SK-N-SH (cell line): ENCODE measurements at regions not wholly inside any gene's neighbourhood (a gene's known extent, or its start where the extent isn't known, plus 50 kb on each side); places are given as distances from the start of the nearest gene placed in this dataset.

Experiments
- CTCF ChIA-PET: fragments of 300-600, 350-600 bp; formaldehyde crosslinking; extraction: SDS; loops from one replicate; lab custom pipeline; 2021; lab: Yijun Ruan, JAX
- POLR2A ChIA-PET: fragments of 350-600 bp; sonication (Branson Sonifier 250); formaldehyde crosslinking; extraction: SDS; loops from one replicate; lab custom pipeline; 2020; ENCODE audit warnings: antibody characterized with exemption, inconsistent platforms; lab: Yijun Ruan, JAX
- DNase-seq: peaks from one replicate; pipeline ENCODE4 v3.0.0; 2012
- H2AFZ ChIP-seq: fragments of 200-600 bp; sonication (generic); 2 replicates; pipeline ENCODE4 v1.8.1; 2016; ENCODE audit warnings: antibody characterized with exemption, mild to moderate bottlenecking, low read depth
- H3F3A ChIP-seq: fragments of 200-600 bp; sonication (generic); replicated peaks from 2 replicates; pipeline ENCODE3; 2016; ENCODE audit warnings: antibody characterized with exemption, mild to moderate bottlenecking; ENCODE audit not compliant: insufficient read depth
- H3K27ac ChIP-seq, 2 experiments: fragments of 200-500 bp in 1 of 2; fragments of 200-600 bp in 1 of 2; sonication (Bioruptor generic) in 1 of 2; sonication (generic), shearing (Covaris generic) in 1 of 2; 2 replicates each; pipeline versions ENCODE4 v1.5.1 to v1.6.1; 2014 to 2016; ENCODE audit warnings: low read depth in 2 of 2, inconsistent platforms in 1 of 2, low read length in 1 of 2, mild to moderate bottlenecking in 1 of 2, mixed read lengths in 1 of 2
- H3K27me3 ChIP-seq: fragments of 200-600 bp; sonication (generic), shearing (Covaris generic); 2 replicates; pipeline ENCODE4 v1.6.1; 2016; ENCODE audit warnings: mixed run types; ENCODE audit not compliant: insufficient read depth
- H3K36me3 ChIP-seq, 2 experiments: fragments of 200-500 bp in 1 of 2; fragments of 200-600 bp in 1 of 2; sonication (Bioruptor generic) in 1 of 2; sonication (generic) in 1 of 2; replicated peaks in 1 of 2; 2 replicates each; pipeline versions ENCODE3 to v1.5.1; 2014 to 2016; ENCODE audit warnings: low read length in 1 of 2, mild to moderate bottlenecking in 1 of 2; ENCODE audit not compliant: insufficient read depth in 2 of 2, control insufficient read depth in 1 of 2
- H3K4me1 ChIP-seq, 2 experiments: fragments of 200-500 bp in 1 of 2; fragments of 200-600 bp in 1 of 2; sonication (Bioruptor generic) in 1 of 2; sonication (generic), shearing (Covaris generic) in 1 of 2; 2 replicates each; pipeline versions ENCODE4 v1.5.1 to v1.6.1; 2014 to 2016; ENCODE audit warnings: low read depth in 1 of 2, low read length in 1 of 2, mixed run types in 1 of 2; ENCODE audit not compliant: insufficient read depth in 2 of 2, control insufficient read depth in 1 of 2
- H3K4me2 ChIP-seq: fragments of 200-600 bp; sonication (generic), shearing (Covaris generic); 2 replicates; pipeline ENCODE4 v1.6.1; 2017; ENCODE audit warnings: mixed run types
- H3K4me3 ChIP-seq, 2 experiments: fragments of 200-500 bp in 1 of 2; fragments of 200-600 bp in 1 of 2; sonication (Bioruptor generic) in 1 of 2; sonication (generic), shearing (Covaris generic) in 1 of 2; 2 replicates each; pipeline versions ENCODE4 v1.5.1 to v1.8.1; 2014 to 2016; ENCODE audit warnings: low read depth in 2 of 2, inconsistent platforms in 1 of 2, low read length in 1 of 2, mild to moderate bottlenecking in 1 of 2, mixed read lengths in 1 of 2, moderate library complexity in 1 of 2
- H3K79me2 ChIP-seq: fragments of 200-600 bp; sonication (generic); 2 replicates; pipeline ENCODE4 v1.8.1; 2017; ENCODE audit warnings: mild to moderate bottlenecking; ENCODE audit not compliant: insufficient read depth
- H3K9ac ChIP-seq: fragments of 200-600 bp; sonication (generic); 2 replicates; pipeline ENCODE4 v1.6.1; 2017; ENCODE audit warnings: mixed run types
- H3K9me2 ChIP-seq: fragments of 200-600 bp; sonication (generic); 2 replicates; pipeline ENCODE4 v1.6.1; 2017; ENCODE audit warnings: mixed run types
- H3K9me3 ChIP-seq: fragments of 200-600 bp; sonication (generic); 2 replicates; pipeline ENCODE4 v1.6.1; 2017; ENCODE audit warnings: mixed run types, mild to moderate bottlenecking, moderate library complexity
- H4K20me1 ChIP-seq: fragments of 200-600 bp; sonication (generic); 2 replicates; pipeline ENCODE4 v1.6.1; 2017; ENCODE audit warnings: mild to moderate bottlenecking, mixed run types; ENCODE audit not compliant: insufficient read depth
- EP300 ChIP-seq, 2 experiments: IDR thresholded peaks; 2 replicates each; pipeline versions ENCODE4 v1.4.0 to v1.6.1; 2012; ENCODE audit warnings: borderline replicate concordance in 1 of 2, low read depth in 1 of 2, low read length in 1 of 2
- FOXJ3 ChIP-seq: sonication (generic); formaldehyde crosslinking; IDR thresholded peaks from 2 replicates; pipeline ENCODE4 v1.5.1; 2020; ENCODE audit warnings: mild to moderate bottlenecking, missing genetic modification reagents
- GATA2 ChIP-seq: sonication (generic); formaldehyde crosslinking; IDR thresholded peaks from 2 replicates; pipeline ENCODE4 v1.5.0; 2020; ENCODE audit warnings: mild to moderate bottlenecking, missing genetic modification reagents
- JUND ChIP-seq: IDR thresholded peaks from 2 replicates; pipeline ENCODE4 v1.4.0; 2012
- MEF2A ChIP-seq: IDR thresholded peaks from 2 replicates; pipeline ENCODE4 v1.4.0; 2012; ENCODE audit warnings: low read depth, borderline replicate concordance
- MXI1 ChIP-seq: IDR thresholded peaks from 2 replicates; pipeline ENCODE4 v1.6.1; 2012; ENCODE audit warnings: mild to moderate bottlenecking, low read depth, low read length, improper control_type of control experiment
- NFIC ChIP-seq: IDR thresholded peaks from 2 replicates; pipeline ENCODE4 v1.4.0; 2012; ENCODE audit warnings: borderline replicate concordance
- NRF1 ChIP-seq: IDR thresholded peaks from 2 replicates; pipeline ENCODE4 v1.6.1; 2012; ENCODE audit warnings: low read depth, mild to moderate bottlenecking, low read length
- RAD21 ChIP-seq: IDR thresholded peaks from 2 replicates; pipeline ENCODE4 v1.6.1; 2012; ENCODE audit warnings: mild to moderate bottlenecking, low read length
- RFX5 ChIP-seq: IDR thresholded peaks from 2 replicates; pipeline ENCODE4 v1.6.1; 2012; ENCODE audit warnings: mild to moderate bottlenecking, improper control_type of control experiment, low read length
- SIN3A ChIP-seq: IDR thresholded peaks from 2 replicates; pipeline ENCODE4 v1.6.1; 2012; ENCODE audit warnings: low read depth, mild to moderate bottlenecking, low read length, moderate library complexity, borderline replicate concordance
- SMC3 ChIP-seq: IDR thresholded peaks from 2 replicates; pipeline ENCODE4 v1.6.1; 2012; ENCODE audit warnings: low read depth, low read length, improper control_type of control experiment
- WGBS: methylation state at CpG from one replicate; pipeline ENCODE4 v1.1.6; 2017; ENCODE audit warnings: low lambda C conversion rate; 5-methylcytosine and 5-hydroxymethylcytosine counted together
- TF ChIP-seq, protein P1 (sequence below): IDR thresholded peaks from 2 replicates; pipeline ENCODE4; 2012
- TF ChIP-seq, protein P2 (sequence below): fragments of 150-350 bp; IDR thresholded peaks from 2 replicates; pipeline ENCODE4 v1.6.1; 2017; ENCODE audit warnings: antibody characterized with exemption, low read length, low read depth, borderline replicate concordance
- TF ChIP-seq, protein P3 (sequence below): IDR thresholded peaks from 2 replicates; pipeline ENCODE4 v1.4.0; 2012; ENCODE audit warnings: low read depth, borderline replicate concordance
- TF ChIP-seq, protein P4 (sequence below): fragments of 200-600 bp; sonication (generic); IDR thresholded peaks from 2 replicates; pipeline ENCODE4 v1.6.1; 2017; ENCODE audit warnings: antibody characterized with exemption, mild to moderate bottlenecking, moderate library complexity

- 100% methylated on average over 2 of the region's 2 CpGs for WGBS
- Histone ChIP-seq H2AFZ (no peak overlapping the region), H3K9me3 (no peaks in the 10 kb centered on the region), H3K4me2 (no peak overlapping the region), H3K27me3 (no peaks in the 10 kb centered on the region), H3F3A (peaks cover 10% of the 10 kb centered on the region), H3K27ac (no peak overlapping the region), H3K36me3 (no peaks in the 10 kb centered on the region), H3K9ac (no peak overlapping the region), H3K4me1 (peaks cover 0 to 4% of the 10 kb centered on the region in 2 experiments; a peak in 2 of 4 replicates), H3K9me2 (no peaks in the 10 kb centered on the region), H4K20me1 (no peaks in the 10 kb centered on the region), H3K4me3 (no peak overlapping the region), H3K79me2 (no peaks in the 10 kb centered on the region)
- TF ChIP-seq, protein P1, sequence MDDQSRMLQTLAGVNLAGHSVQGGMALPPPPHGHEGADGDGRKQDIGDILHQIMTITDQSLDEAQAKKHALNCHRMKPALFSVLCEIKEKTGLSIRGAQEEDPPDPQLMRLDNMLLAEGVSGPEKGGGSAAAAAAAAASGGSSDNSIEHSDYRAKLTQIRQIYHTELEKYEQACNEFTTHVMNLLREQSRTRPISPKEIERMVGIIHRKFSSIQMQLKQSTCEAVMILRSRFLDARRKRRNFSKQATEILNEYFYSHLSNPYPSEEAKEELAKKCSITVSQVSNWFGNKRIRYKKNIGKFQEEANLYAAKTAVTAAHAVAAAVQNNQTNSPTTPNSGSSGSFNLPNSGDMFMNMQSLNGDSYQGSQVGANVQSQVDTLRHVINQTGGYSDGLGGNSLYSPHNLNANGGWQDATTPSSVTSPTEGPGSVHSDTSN, result no peak
- TF ChIP-seq JUND (no peak), GATA2 (no peak), RAD21 (no peak), EP300 (IDR thresholded peaks at IDR 0.05; ENCODE audit: borderline replicate concordance in 1 of 2, low read depth in 1 of 2, low read length in 1 of 2) (no peak), MEF2A (no peak), RFX5 (no peak), NFIC (no peak), FOXJ3 (CRISPR knock-in tag) (no peak), NRF1 (no peak), SMC3 (no peak), MXI1 (no peak), SIN3A (no peak)
- TF ChIP-seq, protein P2, sequence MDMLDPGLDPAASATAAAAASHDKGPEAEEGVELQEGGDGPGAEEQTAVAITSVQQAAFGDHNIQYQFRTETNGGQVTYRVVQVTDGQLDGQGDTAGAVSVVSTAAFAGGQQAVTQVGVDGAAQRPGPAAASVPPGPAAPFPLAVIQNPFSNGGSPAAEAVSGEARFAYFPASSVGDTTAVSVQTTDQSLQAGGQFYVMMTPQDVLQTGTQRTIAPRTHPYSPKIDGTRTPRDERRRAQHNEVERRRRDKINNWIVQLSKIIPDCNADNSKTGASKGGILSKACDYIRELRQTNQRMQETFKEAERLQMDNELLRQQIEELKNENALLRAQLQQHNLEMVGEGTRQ, result no peak
- TF ChIP-seq, protein P3, sequence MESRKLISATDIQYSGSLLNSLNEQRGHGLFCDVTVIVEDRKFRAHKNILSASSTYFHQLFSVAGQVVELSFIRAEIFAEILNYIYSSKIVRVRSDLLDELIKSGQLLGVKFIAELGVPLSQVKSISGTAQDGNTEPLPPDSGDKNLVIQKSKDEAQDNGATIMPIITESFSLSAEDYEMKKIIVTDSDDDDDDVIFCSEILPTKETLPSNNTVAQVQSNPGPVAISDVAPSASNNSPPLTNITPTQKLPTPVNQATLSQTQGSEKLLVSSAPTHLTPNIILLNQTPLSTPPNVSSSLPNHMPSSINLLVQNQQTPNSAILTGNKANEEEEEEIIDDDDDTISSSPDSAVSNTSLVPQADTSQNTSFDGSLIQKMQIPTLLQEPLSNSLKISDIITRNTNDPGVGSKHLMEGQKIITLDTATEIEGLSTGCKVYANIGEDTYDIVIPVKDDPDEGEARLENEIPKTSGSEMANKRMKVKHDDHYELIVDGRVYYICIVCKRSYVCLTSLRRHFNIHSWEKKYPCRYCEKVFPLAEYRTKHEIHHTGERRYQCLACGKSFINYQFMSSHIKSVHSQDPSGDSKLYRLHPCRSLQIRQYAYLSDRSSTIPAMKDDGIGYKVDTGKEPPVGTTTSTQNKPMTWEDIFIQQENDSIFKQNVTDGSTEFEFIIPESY, result no peak
- TF ChIP-seq, protein P4, sequence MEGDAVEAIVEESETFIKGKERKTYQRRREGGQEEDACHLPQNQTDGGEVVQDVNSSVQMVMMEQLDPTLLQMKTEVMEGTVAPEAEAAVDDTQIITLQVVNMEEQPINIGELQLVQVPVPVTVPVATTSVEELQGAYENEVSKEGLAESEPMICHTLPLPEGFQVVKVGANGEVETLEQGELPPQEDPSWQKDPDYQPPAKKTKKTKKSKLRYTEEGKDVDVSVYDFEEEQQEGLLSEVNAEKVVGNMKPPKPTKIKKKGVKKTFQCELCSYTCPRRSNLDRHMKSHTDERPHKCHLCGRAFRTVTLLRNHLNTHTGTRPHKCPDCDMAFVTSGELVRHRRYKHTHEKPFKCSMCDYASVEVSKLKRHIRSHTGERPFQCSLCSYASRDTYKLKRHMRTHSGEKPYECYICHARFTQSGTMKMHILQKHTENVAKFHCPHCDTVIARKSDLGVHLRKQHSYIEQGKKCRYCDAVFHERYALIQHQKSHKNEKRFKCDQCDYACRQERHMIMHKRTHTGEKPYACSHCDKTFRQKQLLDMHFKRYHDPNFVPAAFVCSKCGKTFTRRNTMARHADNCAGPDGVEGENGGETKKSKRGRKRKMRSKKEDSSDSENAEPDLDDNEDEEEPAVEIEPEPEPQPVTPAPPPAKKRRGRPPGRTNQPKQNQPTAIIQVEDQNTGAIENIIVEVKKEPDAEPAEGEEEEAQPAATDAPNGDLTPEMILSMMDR, result no peak
- CTCF ChIA-PET, result interaction anchor here (0.9 to 1.2 kb wide), 2 partner anchors 17 to 61 kb away, joined by 3 read pairs; no protein-coding TSS in a partner anchor
- POLR2A ChIA-PET, result no interaction called here
- no peak for DNase-seq
Measured at GRCh38 chr14:61171727-61172126, 109.4 kb downstream of the TMEM30B start.
